Fibroblast of the aortic adventitia (primary cell): ENCODE measurements at regions not wholly inside any gene's neighbourhood (a gene's known extent, or its start where the extent isn't known, plus 50 kb on each side); places are given as distances from the start of the nearest gene placed in this dataset.
A peak's percentile ranks its signal among the peaks of the same experiment; 100 is the strongest.

Source experiments
- DNase-seq: peaks from one replicate; pipeline ENCODE4 v3.0.0-alpha.2; 2010; ENCODE audit warnings: low read depth
- H3K4me3 ChIP-seq: 2 replicates; pipeline ENCODE4 v1.5.1; 2011; ENCODE audit warnings: low read depth, mild to moderate bottlenecking, control low read depth, low read length, moderate library complexity
- CTCF ChIP-seq: IDR thresholded peaks from 2 replicates; pipeline ENCODE4 v1.5.1; 2011; ENCODE audit warnings: mild to moderate bottlenecking, low read length, control low read depth, inconsistent platforms; ENCODE audit not compliant: insufficient read depth

- DNase-seq, result no peak
- H3K4me3 ChIP-seq, result no peak overlapping the region
- TF ChIP-seq CTCF, result no peak
Observed at GRCh38 chr14:100403105-100403504, 80.0 kb downstream of the SLC25A47 start.

DNA sequence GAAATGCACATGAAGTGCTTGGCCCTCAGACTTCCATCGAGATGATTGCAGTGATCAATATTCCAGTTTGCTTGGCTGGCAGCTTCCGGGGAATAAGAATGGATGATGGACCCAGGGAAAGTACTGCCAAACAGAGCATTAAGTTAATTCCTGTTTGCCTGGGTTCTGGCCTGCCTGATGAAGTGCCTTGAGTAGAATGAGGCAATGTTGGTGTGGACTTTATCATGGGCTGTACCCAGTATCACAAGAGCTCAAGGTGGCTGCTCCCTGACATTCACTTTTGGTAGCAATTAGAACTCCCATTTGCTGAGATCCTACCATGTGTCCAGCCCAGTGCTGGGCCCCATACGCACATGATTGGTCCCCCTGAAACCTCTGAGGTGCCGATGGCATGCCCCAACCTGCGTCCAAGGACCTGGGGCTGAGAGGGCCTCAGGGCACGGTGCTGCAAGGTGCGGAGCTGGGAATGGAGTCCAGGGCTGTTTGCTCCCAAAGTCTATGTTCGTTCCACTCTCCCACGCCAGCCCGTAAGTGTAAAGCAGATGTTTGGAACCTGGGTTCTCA lies 80.7 kb downstream of the SLC25A47 start:
- TF ChIP-seq CTCF, result no peak
- H3K4me3 ChIP-seq, result no peak overlapping the region
- no peak for DNase-seq

DNA sequence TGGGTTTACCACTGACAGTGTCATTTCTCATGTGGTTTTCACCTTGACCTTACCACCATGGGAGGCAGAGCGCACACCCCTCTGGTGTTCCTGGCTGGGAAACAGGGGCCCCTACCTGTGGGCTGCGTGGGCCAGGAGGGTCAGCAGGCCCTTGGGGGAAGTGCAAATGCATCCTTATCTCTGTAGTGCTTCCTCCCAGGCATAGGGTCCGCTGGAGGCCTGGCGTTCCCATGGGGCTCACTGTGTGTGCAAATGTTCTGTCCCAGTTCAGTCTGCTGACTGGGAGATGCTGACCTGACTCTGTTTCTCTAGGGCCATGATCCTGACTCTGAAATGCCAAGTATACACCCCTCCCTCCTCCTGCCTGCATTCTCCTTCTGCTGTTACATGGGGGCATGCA lies 81.3 kb downstream of the SLC25A47 start:
- TF ChIP-seq CTCF, result no peak
- H3K4me3 ChIP-seq, result no peak overlapping the region
- no peak for DNase-seq

DNA sequence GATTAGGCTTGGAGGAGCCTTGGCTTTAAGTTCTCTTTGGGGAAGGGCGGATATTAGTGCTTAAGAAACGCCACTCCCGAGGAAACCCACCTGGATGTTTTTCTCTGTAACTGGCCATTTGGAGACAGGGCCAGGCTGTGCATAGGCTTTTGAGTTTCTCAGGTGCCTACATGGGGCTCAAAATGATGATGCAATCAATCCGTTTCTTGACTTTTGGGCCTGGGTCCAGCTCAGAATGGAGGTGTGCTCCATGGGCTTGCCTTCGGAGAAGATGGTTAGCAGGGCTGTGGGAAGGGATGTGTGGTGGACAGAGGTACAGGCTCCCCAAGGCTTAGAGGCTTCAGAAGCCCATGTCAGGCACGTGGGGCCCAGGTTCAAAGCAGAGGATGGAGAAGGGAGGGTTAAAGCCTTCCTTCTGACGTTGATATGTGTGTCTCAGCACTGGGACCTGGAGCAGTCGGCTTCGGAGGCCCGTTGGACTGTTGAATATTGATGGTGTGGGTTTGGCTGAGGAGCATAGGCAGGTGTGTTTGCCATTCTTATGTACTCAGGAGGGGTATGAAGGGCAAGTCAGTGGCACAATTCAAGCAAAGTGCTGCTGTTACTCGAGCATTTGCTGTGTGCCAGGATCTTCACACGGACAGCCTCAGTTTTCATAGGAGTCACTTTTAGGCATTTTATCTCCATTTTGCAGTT lies 82.8 kb downstream of the SLC25A47 start:
- no peak for TF ChIP-seq CTCF
- no peak overlapping the region for H3K4me3 ChIP-seq
- no peak for DNase-seq

GRCh38 chr14:100406505-100407131 lies 83.5 kb downstream of the SLC25A47 start:
- no peak overlapping the region for H3K4me3 ChIP-seq
- TF ChIP-seq CTCF, result no peak
- DNase-seq, result peak; percentile 14

DNA sequence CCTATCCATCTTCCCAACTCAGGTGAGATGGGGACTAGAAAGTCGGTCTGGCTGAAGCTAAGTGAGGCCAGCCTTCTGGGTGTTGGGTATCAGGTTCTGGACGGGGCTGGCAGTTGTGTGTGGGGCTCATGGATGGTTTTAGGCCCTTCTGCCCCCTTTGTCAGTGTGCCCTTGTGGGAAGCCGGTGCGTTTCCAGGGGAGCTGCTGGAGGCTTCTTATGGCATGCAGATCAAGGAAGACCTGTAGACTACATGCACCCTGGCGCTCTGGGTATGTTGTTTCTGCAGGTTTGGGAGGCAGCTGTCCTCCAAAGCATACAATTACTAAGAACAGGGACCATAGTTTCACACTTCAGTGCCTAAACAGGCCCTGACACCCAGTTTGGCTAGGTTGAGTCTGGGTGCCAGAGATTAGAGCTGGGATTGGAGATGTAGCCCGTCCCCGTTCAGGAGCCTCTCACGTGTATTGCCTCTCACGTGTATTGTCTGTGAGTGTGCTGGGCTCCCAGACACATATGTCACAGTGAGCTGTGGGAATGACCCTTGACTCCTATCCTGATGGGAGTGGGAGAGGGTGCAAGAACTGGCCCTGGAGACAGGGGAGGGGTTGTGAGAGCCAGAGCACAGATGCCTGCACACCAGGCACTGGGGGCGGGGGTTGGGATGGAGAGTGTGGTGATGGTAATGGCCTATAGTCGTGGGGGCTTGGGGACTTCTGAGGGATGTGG lies 84.4 kb downstream of the SLC25A47 start:
- no peak for DNase-seq
- no peak for TF ChIP-seq CTCF

More for the DNA sequence above, 84.4 kb downstream of the SLC25A47 start:
- H3K4me3 ChIP-seq, result no peak overlapping the region
